Suppressor macrophage treated with lipopolysaccharide for 4 hours (primary cell): ENCODE measurements at regions not wholly inside any gene's neighbourhood (a gene's known extent, or its start where the extent isn't known, plus 50 kb on each side); places are given as distances from the start of the nearest gene placed in this dataset.
"Not testable (repeated sequence)": the region's sequence is repeated elsewhere in the genome, so short reads cannot be mapped to it uniquely, and the experiment has no call there.

Source experiments
- DNase-seq: peaks from one replicate; pipeline ENCODE4 v3.0.0-alpha.2; 2020

DNA sequence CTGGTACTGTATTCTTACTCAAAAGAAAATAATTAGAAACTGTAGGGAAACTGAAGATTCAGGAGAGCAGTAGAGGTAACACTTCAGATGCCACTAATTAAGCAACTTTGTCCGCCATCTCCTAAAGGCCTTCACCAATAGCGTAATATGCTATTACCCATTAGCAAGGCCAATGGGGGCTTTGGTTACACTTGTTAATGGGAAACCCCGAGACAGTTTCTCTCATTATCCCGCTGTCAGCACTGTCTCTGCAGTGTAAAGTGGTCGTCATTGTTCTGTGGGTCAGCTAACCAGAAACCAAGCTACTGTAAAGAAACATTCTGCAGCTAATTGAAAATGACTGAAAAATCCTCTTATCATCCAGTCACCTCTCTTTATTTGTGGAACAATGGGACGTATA, 468.0 kb upstream of the POU3F2 start:
- no peak for DNase-seq

DNA sequence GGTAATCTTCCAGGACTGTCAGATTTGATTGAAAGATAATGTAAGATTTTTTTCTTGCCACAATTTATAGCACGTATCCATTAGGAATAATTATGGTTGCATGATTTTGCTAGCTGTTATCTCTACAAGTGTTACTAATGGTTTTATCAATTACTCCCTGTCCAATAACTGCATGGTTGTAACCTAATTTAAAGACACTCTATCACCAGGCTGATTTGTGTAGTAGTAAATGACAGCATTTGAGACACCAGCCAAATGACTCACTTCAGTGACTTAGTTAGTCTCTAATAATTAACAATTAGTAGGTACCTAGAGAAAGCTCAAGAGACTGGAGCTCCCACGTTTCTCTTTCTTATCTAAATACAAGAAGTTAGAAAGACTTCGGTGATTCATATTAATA, 453.8 kb upstream of the POU3F2 start:
- no peak for DNase-seq

DNA sequence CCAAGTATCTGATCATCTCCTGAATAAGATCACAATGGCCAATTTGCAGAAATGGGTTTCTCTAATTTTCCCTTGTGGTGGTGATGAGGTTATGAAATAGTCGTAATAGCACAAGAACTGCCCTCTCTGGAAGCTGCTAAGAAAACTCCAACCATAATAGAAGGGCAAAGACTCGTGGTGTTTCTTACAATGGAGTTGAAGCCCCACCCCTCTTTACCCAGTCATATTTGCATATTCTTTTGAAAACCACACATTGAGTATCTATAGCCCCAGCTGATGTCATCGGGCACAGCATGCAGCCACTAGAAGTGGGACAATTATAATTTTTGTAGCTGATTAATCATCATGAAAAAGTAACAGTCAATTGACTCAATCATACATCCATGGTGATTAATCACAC, 452.1 kb upstream of the POU3F2 start:
- DNase-seq, result no peak

DNA sequence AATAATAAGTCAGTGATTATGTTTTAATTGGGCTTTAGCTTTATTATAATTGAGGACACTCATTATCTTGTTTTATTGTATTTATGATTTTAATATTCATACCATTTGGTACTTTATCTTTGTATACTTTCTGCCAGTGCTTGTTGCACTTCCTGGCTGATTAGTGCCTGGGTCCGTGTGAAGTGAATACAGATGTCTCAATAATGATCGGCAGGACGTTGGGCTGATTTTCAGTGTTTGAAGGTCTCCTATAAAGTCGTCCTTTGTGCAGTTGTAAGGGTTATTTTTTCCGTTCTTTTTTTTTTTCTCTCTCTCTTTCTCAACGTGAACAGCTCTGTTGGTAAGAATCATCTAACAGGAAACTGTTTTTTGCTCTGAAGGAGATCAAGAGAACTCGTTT, 450.0 kb upstream of the POU3F2 start:
- DNase-seq, result no peak

DNA sequence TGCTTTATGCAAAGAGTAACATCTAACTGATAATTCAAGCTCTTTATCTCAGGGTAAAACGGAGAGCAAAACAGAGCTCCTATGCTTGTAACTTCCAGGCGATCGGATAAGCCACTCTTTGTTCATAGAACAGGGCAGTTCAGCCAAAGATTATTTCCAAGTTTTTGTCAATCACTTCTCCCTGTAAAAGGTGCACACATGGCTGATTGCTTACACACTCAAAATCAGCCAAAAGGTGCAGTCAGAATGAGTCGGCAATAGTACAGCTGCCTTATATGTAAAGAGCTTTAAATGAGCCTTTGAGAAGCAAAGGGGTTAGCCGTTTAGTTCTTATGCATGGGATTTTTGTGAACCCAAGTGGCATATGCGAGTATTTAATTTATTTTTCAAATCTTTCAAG, 449.6 kb upstream of the POU3F2 start:
- no peak for DNase-seq

DNA sequence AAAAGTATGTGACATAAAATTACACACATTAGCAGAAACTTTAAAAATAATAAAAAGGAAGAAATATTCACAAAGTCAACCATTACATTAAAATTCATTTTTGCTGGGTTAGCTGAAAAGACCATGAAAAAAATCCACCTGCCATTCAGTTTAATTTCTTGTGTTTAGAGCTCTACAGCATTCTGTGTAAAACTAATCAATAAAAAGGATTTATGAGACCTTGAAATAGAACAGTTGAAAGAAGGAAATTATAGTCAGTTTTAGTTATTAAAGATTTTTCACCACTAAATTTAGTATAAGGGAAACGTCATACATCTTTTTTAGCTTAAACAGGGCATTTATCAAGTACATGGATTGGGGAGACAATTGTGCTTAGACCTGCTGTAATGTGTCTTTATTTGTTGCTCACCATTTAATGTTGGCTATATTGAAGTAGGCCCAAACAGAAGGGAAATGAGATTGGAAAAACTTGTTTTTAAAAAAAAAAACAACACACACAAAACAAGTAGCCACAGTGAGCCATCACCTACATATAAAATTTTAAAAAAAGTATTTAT, 438.7 kb upstream of the POU3F2 start:
- no peak for DNase-seq

DNA sequence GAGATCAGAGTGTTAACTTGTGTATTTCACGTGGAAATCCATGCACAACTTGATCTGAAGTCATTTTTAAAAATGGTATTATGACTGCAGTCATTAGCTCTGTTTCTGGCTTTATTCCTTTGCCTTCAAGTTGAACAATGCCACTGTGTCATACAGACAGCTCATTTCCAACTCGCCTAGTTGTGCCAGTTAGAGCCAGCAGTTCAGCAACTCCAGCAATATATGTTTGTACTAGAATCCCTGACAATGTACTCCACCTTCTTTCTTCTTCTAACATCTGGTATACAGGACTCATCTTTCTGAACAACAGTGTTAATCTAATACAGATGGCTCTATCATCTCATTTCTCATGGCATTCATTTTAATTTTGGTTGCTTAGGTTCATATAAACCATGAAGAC, 418.3 kb upstream of the POU3F2 start:
- no peak for DNase-seq

DNA sequence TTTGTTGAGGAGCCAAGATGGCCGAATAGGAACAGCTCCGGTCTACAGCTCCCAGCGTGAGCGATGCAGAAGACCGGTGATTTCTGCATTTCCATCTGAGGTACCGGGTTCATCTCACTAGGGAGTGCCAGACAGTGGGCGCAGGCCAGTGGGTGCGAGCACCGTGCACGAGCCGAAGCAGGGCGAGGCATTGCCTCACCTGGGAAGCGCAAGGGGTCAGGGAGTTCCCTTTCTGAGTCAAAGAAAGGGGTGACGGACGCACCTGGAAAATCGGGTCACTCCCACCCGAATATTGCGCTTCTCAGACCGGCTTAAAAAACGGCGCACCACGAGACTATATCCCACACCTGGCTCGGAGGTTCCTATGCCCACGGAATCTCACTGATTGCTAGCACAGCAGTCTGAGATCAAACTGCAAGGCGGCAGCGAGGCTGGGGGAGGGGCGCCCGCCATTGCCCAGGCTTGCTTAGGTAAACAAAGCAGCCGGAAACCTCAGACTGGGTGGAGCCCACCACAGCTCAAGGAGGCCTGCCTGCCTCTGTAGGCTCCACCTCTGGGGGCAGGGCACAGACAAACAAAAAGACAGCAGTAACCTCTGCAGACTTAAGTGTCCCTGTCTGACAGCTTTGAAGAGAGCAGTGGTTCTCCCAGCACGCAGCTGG, 417.7 kb upstream of the POU3F2 start:
- not testable (repeated sequence) for DNase-seq

DNA sequence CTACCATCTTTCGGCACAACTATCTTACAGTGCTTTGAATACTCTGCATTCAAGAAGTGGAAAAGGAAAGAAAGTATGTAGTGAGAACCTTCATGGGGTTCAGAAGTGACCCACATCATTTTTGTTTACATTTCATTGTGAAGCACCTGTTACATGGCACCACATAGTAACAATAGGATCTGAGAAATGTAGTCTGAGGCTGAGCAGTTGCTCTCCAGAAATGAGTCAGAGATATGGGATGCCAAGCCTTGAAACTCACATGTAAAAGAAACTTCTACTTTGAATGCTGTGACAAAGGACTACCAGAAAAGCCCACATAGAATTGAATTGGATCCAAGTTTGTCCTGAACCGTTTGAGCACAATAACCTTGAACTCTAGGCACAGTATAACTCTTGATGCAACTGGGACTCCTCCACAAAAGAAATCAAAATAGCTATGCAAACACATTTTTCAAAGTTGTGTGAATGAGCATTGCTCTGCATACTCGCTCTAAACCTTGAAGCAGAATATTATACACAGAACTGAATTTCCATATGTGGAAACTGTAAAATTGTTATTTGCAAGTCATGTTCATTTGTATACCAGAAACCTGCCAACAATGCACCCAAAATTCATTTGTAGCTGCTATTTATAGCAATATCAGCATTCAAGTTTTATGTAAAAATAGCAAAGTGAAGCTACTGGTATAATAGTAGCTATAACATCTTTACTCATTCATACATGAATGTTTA, 400.9 kb upstream of the POU3F2 start:
- no peak for DNase-seq

DNA sequence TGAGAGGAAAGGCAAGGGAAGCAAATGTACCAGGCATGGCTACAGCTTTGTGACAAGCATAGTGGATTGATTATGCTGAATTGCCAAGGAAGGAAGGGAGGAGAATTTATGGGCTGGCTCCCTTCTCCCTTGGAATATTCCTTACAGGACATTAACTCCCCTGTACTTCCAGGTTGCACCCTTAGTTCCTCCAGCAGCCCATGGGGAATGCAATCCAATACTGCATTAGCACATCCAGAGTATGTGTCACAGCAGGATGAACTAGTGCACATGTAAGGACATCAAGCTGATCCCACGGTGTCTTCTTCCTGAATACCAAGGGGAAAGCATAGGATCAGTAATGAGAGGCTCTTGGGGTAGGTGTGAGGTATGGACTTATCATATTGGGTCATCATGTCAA, 390.7 kb upstream of the POU3F2 start:
- DNase-seq, result no peak

DNA sequence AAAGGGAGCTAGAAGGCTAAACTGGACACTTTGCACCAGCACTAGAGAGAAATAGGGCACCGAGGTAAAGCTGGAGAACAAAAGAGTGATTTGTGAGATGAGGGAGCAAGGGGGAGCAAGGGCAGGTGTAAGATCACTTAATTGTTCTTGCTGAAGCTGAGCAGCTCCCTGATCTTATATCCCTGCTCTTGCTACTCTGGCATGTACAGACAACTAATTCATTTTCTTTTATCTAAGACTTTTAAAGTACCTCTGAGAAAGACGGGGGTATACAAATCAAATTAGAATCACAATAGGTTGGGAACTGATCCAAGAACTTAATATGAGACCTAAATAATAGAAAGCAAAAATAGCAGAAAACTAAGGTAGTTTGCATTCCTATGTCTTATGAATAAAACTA, 381.7 kb upstream of the POU3F2 start:
- DNase-seq, result no peak

DNA sequence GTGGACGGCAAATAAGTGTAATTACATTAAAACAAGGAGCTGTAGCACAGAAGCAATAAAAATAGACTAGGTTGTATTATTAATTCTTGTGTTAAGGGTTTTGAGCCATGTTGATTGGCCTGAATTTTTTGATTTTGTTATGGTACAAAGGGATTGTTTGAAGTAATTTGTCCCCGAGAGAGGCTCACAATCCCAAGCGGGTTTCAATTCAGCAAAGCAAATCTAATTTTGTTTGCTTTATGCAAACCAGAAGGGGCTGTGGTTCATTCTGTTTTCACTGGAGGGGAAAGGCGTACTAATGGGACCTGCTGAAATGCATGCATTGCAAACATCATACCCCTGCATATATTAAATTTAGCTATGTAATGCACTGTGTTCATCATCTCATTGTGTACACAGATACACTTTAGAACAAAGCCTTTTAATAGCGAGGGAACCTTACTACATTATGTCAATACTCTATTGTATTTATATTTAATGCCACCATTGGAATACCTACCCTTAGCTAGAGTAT, 379.5 kb upstream of the POU3F2 start:
- no peak for DNase-seq

DNA sequence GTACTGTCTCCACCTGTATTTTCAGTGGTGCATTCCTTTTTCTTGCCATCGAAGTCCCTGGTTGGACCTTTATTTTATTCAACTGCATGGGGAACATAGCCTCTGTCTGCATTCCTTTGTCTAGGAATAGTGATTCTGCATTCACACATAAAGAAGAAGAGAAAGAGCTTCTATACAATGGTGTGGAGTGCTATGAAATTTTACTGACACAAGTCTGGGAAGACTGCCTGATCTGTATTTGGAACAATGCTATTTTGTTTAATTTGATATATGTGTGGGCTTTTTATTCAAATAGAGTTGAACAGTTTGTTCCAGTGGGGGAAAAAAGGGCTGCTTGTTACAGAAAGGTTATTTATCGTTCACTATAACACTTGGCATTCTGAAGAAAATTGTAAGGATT, 375.7 kb upstream of the POU3F2 start:
- no peak for DNase-seq

DNA sequence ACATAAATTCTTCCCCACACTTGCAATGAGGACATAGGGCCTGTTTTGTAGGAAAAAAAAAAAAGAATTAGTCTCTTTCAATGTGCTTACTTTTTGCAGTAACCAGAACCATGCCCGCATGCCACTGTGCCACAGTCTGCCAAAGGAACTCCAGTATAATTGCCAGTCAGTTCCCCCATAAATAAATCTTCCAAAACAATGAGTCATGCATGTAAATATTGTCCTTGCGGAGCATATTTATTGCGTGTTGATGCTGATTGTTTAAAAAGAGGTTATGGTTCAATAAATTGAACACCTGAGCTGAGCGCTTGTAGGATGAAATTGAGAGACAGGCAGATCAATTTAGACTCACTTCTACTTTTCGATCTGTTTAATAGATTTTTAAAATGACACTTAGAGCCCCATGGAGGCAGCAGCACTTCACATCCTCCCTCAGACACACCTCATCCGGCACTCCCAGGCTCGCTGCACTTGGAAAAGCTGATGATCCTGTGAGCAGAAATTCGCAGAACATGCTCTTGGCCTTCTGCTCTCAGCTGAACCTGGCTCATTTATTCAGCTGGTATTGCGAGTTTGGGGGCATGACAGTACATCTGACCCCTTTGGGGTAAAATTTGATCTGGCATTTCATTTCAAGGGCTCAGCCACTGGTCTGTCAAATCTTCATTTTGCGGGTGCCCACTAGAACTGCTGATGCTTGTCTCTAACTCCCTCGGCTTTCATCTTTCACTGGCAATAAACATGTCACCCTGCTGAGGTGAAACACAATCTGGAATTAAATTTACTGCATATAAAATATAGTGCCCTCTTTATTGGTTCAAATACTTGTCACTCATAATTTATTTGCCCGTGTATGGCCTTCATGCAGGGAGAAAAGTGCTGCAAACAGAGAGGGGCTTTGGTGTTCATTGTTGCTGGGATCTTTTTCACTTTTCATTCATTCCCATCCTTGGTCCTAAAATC, 371.1 kb upstream of the POU3F2 start:
- no peak for DNase-seq

DNA sequence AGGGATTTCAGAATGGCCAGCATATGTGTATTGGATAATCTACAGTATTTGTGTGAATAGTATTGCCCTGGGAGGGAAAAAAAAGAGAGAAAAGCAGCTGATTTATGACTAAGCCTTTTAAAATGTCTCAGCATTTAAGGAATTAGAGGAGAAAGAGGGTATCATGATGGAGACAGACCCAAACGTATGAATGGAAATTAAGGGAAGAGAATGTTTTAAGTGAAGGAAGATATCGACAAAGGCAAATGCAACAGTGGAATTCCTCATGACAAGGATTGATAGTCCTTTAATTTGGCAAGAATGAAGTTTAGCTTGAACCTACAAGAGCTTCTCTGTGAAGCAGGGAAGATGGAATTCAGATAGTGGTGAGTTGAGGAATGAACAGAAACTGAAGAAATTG, 367.3 kb upstream of the POU3F2 start:
- no peak for DNase-seq

DNA sequence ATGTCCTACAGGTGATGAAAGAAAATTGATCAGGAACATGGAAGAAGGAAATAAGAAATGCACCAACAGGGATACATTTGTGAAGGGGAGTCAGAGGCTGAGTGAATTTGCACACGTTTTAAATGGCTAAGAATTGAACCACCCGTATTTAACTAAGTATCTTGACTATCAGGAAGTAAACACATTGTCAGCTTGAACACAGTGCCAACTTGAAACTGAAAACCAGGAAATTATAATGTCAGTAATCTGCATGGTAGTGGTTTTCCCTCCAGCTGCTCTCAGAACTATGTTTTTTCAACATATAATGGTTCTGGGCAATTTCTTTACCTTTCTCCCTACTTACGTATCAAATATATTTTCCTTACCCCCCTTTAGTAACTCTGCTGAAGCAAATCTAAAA, 366.5 kb upstream of the POU3F2 start:
- DNase-seq, result no peak

DNA sequence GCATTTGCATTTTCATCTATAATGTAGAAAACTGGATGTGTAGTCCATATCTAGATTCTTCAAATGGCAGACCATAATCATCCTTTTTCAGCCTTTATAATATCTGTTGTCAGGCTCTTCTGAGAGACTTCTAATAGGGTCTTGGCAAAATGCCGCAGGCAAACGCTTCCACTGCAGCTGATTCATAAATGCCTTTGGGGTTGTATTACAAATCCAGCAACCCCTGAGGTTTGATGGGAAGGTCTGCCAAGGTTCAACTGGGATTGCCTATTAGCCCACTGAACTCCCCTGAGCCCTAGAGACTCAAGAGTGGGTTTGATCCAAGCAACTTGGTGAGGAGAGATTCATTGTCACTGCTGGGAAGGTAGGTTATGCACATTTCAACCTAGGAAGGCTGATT, 365.2 kb upstream of the POU3F2 start:
- no peak for DNase-seq

DNA sequence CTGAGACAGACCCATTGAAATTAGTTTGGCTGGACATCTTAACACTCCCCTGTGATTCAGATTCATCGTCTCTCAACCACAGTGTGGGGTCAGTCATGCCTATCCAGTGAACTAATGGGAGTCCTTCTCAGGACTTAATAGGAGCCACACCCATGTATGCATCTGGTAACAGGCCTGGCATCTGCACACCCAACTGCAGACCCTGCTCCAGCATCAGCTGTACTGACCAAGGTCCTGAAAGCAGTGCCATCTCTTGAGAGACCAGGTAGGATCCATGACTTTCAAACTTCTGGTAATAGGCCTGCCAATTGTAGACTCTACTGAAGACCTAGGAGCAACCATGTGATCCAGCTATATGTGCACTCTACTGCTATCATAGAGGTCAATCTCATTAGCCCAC, 363.6 kb upstream of the POU3F2 start:
- DNase-seq, result no peak

DNA sequence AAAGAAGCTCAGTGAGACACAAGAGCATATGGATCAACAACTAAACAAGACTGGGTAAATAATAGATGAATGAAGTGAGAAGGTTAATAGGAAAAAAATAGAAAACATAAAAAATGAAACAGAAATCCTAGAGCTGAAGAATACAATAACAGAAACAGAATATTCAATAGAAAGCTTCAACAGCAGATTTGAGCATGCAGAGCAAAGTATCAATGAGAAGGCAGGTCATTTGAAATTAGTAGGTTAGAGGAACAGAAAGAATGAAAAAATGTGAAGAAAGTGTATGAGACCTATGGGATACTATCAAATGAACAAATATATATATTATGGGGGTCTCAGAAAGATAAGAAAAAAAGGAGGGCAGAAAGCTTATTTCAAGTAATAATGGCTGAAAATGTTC, 362.9 kb upstream of the POU3F2 start:
- no peak for DNase-seq

DNA sequence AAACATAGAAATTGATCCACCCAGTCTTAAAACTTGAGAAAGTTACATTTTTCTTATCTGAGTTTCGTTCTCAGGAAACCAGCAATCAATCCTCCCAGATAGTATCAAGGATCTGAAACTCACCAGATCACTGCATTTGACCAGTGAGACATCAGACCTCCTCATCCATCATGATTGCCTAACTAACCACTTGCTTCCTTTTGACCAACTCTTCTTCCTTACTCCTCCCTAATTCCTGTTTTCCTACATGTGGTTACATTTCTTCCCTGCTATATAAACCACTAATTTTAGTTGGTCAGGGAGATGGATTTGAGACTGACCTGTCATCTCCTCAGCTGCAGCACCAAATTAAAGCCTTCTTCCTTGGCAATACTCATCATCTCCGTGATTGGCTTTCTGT, 357.1 kb upstream of the POU3F2 start:
- no peak for DNase-seq

DNA sequence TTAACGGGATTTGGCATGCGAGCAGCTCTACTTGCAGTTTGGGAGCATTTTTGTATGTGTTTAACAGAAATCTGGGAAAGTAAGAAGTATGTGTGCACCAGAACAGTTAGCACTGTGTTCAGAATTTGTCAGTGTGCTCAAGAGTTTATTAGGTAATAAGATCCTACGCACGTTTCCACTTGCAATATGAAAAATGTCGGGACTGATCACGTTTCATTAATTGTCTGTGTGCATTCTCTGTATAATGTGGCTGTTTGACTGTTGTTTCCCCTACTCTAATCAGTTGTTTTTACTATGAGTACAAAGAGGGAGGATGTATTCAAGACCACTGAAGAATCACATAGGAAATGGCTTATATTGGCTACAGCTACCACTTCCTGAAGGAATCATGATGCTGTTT, 349.7 kb upstream of the POU3F2 start:
- DNase-seq, result no peak

DNA sequence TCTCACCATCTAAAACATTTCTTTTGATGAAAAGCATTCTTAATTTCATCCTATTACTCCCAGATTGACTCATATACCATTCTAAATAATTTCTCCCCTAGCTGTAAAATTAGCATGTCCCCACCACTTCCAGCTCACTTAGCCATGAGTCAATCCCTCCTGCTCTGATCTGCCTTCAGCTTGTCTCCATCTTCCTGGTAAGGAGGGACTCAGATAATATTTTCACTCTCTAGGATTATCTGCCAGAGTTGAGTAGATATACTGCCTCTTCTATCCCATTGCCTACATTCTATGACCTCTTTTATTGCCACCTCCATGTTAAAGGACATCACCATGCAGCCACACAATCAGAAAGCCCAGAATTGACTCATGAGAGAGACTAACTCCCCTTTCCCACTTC, 348.8 kb upstream of the POU3F2 start:
- no peak for DNase-seq

DNA sequence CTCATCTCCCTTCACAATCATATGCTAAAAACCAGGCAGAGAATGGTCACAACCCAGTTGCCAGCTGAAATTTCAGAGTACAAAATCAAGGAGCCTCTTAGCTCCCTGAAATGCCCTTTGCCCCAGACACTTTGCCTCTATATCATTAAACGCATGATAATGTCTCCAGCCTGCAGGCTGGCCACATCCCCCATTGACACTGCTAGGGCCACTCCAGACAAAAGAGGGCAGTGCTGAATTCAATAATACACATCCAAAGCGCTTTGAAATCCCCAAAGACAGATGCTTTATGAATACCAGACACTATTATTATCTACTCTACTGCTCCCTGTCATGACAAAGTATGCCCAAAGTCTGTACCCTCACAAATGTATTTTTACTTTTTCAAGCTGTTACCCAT, 348.3 kb upstream of the POU3F2 start:
- DNase-seq, result no peak
